MM.1S (cell line): ENCODE measurements at regions not wholly inside any gene's neighbourhood (a gene's known extent, or its start where the extent isn't known, plus 50 kb on each side); places are given as distances from the start of the nearest gene placed in this dataset.

Source experiments
- CTCF ChIP-seq: fragments of 300-600 bp; sonication (generic); IDR thresholded peaks from 2 replicates; pipeline ENCODE4 v1.5.1; 2016; ENCODE audit warnings: antibody characterized with exemption, low read length, mixed read lengths
- EZH2 ChIP-seq: fragments of 300-600 bp; sonication (generic); optimal IDR thresholded peaks from 2 replicates; pipeline ENCODE3; 2017; ENCODE audit warnings: low read depth, mild to moderate bottlenecking, antibody characterized with exemption, low read length, mixed read lengths
- EZH2phosphoT487 ChIP-seq: fragments of 300-600 bp; sonication (generic); IDR thresholded peaks from 2 replicates; pipeline ENCODE4 v1.6.1; 2018; ENCODE audit warnings: antibody characterized with exemption, low read length

- no peak for TF ChIP-seq CTCF
- TF ChIP-seq EZH2phosphoT487 = no peak
- no peak for TF ChIP-seq EZH2
These were observed 1022.4 kb upstream of the DIAPH2 start for GRCh38 chrX:95662200-95662599.
